SK-N-SH (cell line): ENCODE measurements at regions not wholly inside any gene's neighbourhood (a gene's known extent, or its start where the extent isn't known, plus 50 kb on each side); places are given as distances from the start of the nearest gene placed in this dataset.

ENCODE experiments used
- CTCF ChIA-PET: fragments of 300-600, 350-600 bp; formaldehyde crosslinking; extraction: SDS; loops from one replicate; lab custom pipeline; 2021; lab: Yijun Ruan, JAX
- POLR2A ChIA-PET: fragments of 350-600 bp; sonication (Branson Sonifier 250); formaldehyde crosslinking; extraction: SDS; loops from one replicate; lab custom pipeline; 2020; ENCODE audit warnings: antibody characterized with exemption, inconsistent platforms; lab: Yijun Ruan, JAX
- DNase-seq: peaks from one replicate; pipeline ENCODE4 v3.0.0; 2012
- H2AFZ ChIP-seq: fragments of 200-600 bp; sonication (generic); 2 replicates; pipeline ENCODE4 v1.8.1; 2016; ENCODE audit warnings: antibody characterized with exemption, mild to moderate bottlenecking, low read depth
- H3F3A ChIP-seq: fragments of 200-600 bp; sonication (generic); replicated peaks from 2 replicates; pipeline ENCODE3; 2016; ENCODE audit warnings: antibody characterized with exemption, mild to moderate bottlenecking; ENCODE audit not compliant: insufficient read depth
- H3K27ac ChIP-seq, 2 experiments: fragments of 200-500 bp in 1 of 2; fragments of 200-600 bp in 1 of 2; sonication (Bioruptor generic) in 1 of 2; sonication (generic), shearing (Covaris generic) in 1 of 2; 2 replicates each; pipeline versions ENCODE4 v1.5.1 to v1.6.1; 2014 to 2016; ENCODE audit warnings: low read depth in 2 of 2, inconsistent platforms in 1 of 2, low read length in 1 of 2, mild to moderate bottlenecking in 1 of 2, mixed read lengths in 1 of 2
- H3K27me3 ChIP-seq: fragments of 200-600 bp; sonication (generic), shearing (Covaris generic); 2 replicates; pipeline ENCODE4 v1.6.1; 2016; ENCODE audit warnings: mixed run types; ENCODE audit not compliant: insufficient read depth
- H3K36me3 ChIP-seq, 2 experiments: fragments of 200-500 bp in 1 of 2; fragments of 200-600 bp in 1 of 2; sonication (Bioruptor generic) in 1 of 2; sonication (generic) in 1 of 2; replicated peaks in 1 of 2; 2 replicates each; pipeline versions ENCODE3 to v1.5.1; 2014 to 2016; ENCODE audit warnings: low read length in 1 of 2, mild to moderate bottlenecking in 1 of 2; ENCODE audit not compliant: insufficient read depth in 2 of 2, control insufficient read depth in 1 of 2
- H3K4me1 ChIP-seq, 2 experiments: fragments of 200-500 bp in 1 of 2; fragments of 200-600 bp in 1 of 2; sonication (Bioruptor generic) in 1 of 2; sonication (generic), shearing (Covaris generic) in 1 of 2; 2 replicates each; pipeline versions ENCODE4 v1.5.1 to v1.6.1; 2014 to 2016; ENCODE audit warnings: low read depth in 1 of 2, low read length in 1 of 2, mixed run types in 1 of 2; ENCODE audit not compliant: insufficient read depth in 2 of 2, control insufficient read depth in 1 of 2
- H3K4me2 ChIP-seq: fragments of 200-600 bp; sonication (generic), shearing (Covaris generic); 2 replicates; pipeline ENCODE4 v1.6.1; 2017; ENCODE audit warnings: mixed run types
- H3K4me3 ChIP-seq, 2 experiments: fragments of 200-500 bp in 1 of 2; fragments of 200-600 bp in 1 of 2; sonication (Bioruptor generic) in 1 of 2; sonication (generic), shearing (Covaris generic) in 1 of 2; 2 replicates each; pipeline versions ENCODE4 v1.5.1 to v1.8.1; 2014 to 2016; ENCODE audit warnings: low read depth in 2 of 2, inconsistent platforms in 1 of 2, low read length in 1 of 2, mild to moderate bottlenecking in 1 of 2, mixed read lengths in 1 of 2, moderate library complexity in 1 of 2
- H3K79me2 ChIP-seq: fragments of 200-600 bp; sonication (generic); 2 replicates; pipeline ENCODE4 v1.8.1; 2017; ENCODE audit warnings: mild to moderate bottlenecking; ENCODE audit not compliant: insufficient read depth
- H3K9ac ChIP-seq: fragments of 200-600 bp; sonication (generic); 2 replicates; pipeline ENCODE4 v1.6.1; 2017; ENCODE audit warnings: mixed run types
- H3K9me2 ChIP-seq: fragments of 200-600 bp; sonication (generic); 2 replicates; pipeline ENCODE4 v1.6.1; 2017; ENCODE audit warnings: mixed run types
- H3K9me3 ChIP-seq: fragments of 200-600 bp; sonication (generic); 2 replicates; pipeline ENCODE4 v1.6.1; 2017; ENCODE audit warnings: mixed run types, mild to moderate bottlenecking, moderate library complexity
- H4K20me1 ChIP-seq: fragments of 200-600 bp; sonication (generic); 2 replicates; pipeline ENCODE4 v1.6.1; 2017; ENCODE audit warnings: mild to moderate bottlenecking, mixed run types; ENCODE audit not compliant: insufficient read depth
- CTCF ChIP-seq: fragments of 200-600 bp; sonication (generic); IDR thresholded peaks from 2 replicates; pipeline ENCODE4 v1.6.1; 2017; ENCODE audit warnings: antibody characterized with exemption, mild to moderate bottlenecking, moderate library complexity
- EZH2phosphoT487 ChIP-seq: fragments of 200-600 bp; sonication (generic); IDR thresholded peaks from 2 replicates; pipeline ENCODE4 v1.6.1; 2017; ENCODE audit warnings: low read depth, mixed run types, mild to moderate bottlenecking, antibody characterized with exemption, moderate library complexity, borderline replicate concordance
- FOSL2 ChIP-seq: IDR thresholded peaks from 2 replicates; pipeline ENCODE4 v1.4.0; 2012; ENCODE audit warnings: low read depth, mild to moderate bottlenecking, moderate library complexity, borderline replicate concordance
- GABPA ChIP-seq: IDR thresholded peaks from 2 replicates; pipeline ENCODE4 v1.4.0; 2012; ENCODE audit warnings: low read depth, mild to moderate bottlenecking
- MEF2A ChIP-seq: IDR thresholded peaks from 2 replicates; pipeline ENCODE4 v1.4.0; 2012; ENCODE audit warnings: low read depth, borderline replicate concordance
- NFIC ChIP-seq: IDR thresholded peaks from 2 replicates; pipeline ENCODE4 v1.4.0; 2012; ENCODE audit warnings: borderline replicate concordance
- RAD21 ChIP-seq: IDR thresholded peaks from 2 replicates; pipeline ENCODE4 v1.6.1; 2012; ENCODE audit warnings: mild to moderate bottlenecking, low read length
- RCOR1 ChIP-seq: fragments of 150-350 bp; IDR thresholded peaks from 2 replicates; pipeline ENCODE4 v1.6.1; 2017; ENCODE audit warnings: antibody characterized with exemption, low read length
- SIN3A ChIP-seq: IDR thresholded peaks from 2 replicates; pipeline ENCODE4 v1.6.1; 2012; ENCODE audit warnings: low read depth, mild to moderate bottlenecking, low read length, moderate library complexity, borderline replicate concordance
- SMC3 ChIP-seq: IDR thresholded peaks from 2 replicates; pipeline ENCODE4 v1.6.1; 2012; ENCODE audit warnings: low read depth, low read length, improper control_type of control experiment
- TCF12 ChIP-seq: IDR thresholded peaks from 2 replicates; pipeline ENCODE4 v1.4.0; 2012
- TEAD4 ChIP-seq: IDR thresholded peaks from 2 replicates; pipeline ENCODE4 v1.4.0; 2012; ENCODE audit warnings: mild to moderate bottlenecking, borderline replicate concordance; ENCODE audit not compliant: insufficient read depth
- USF1 ChIP-seq: IDR thresholded peaks from 2 replicates; pipeline ENCODE4 v1.4.0; 2012; ENCODE audit warnings: low read depth, borderline replicate concordance
- USF2 ChIP-seq: fragments of 150-350 bp; IDR thresholded peaks from 2 replicates; pipeline ENCODE4 v1.6.1; 2017; ENCODE audit warnings: antibody characterized with exemption, low read length, low read depth, borderline replicate concordance
- YY1 ChIP-seq: IDR thresholded peaks from 2 replicates; pipeline ENCODE4 v1.4.0; 2012; ENCODE audit warnings: low read depth, mild to moderate bottlenecking
- WGBS: methylation state at CpG from one replicate; pipeline ENCODE4 v1.1.6; 2017; ENCODE audit warnings: low lambda C conversion rate; 5-methylcytosine and 5-hydroxymethylcytosine counted together
- TF ChIP-seq, protein P1 (sequence below): IDR thresholded peaks from 2 replicates; pipeline ENCODE4; 2012
- TF ChIP-seq, protein P2 (sequence below): IDR thresholded peaks from 2 replicates; pipeline ENCODE4 v1.4.0; 2012; ENCODE audit warnings: low read depth

DNA sequence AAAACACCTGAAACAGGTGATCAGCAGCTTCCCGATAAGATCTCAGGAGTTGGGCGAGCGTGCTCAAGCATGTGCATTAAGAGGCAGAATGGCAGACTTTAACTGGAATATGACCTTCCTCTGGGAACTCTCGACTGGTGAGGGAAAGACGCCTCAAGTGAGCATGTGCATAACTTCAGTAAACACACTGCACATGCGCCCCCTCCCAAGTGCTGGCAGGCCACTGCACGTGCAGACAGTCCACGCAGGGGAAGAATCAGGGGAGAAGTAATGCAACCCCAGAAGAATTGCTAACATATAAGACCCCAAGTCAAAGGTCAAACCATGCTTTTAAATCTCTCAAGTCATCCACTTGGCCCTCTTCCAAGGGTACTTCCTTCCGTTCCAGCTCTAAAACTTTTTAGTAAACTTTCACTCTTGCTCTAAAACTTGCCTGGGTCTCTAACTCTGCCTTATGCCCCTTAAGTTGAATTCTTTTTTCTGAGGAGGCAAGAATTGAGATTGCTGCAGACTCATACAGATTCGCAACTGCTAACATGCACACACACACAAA, 541.0 kb downstream of the TNS3 start:
- Histone ChIP-seq H3K9ac (no peak overlapping the region), H3K36me3 (no peaks in the 10 kb centered on the region), H3K79me2 (no peaks in the 10 kb centered on the region), H3K4me3 (no peak overlapping the region), H3K27me3 (no peaks in the 10 kb centered on the region), H3K9me2 (no peaks in the 10 kb centered on the region), H3K4me2 (no peak overlapping the region), H4K20me1 (no peaks in the 10 kb centered on the region), H2AFZ (no peak overlapping the region), H3K27ac (no peak overlapping the region), H3F3A (no peaks in the 10 kb centered on the region), H3K4me1 (peaks cover 0 to 30% of the 10 kb centered on the region in 2 experiments; a peak in 2 of 4 replicates), H3K9me3 (no peaks in the 10 kb centered on the region)
- 75% methylated on average over 10 of the region's 10 CpGs for WGBS
- no peak for DNase-seq
- POLR2A ChIA-PET, result no interaction called here
- CTCF ChIA-PET, result no interaction called here
- TF ChIP-seq RCOR1 (no peak), MEF2A (no peak), SIN3A (no peak), FOSL2 (no peak), NFIC (no peak), RAD21 (no peak), USF1 (no peak), GABPA (no peak), EZH2phosphoT487 (no peak), TEAD4 (no peak), YY1 (no peak), CTCF (no peak), SMC3 (no peak), TCF12 (no peak), USF2 (no peak)
- TF ChIP-seq, protein P1, sequence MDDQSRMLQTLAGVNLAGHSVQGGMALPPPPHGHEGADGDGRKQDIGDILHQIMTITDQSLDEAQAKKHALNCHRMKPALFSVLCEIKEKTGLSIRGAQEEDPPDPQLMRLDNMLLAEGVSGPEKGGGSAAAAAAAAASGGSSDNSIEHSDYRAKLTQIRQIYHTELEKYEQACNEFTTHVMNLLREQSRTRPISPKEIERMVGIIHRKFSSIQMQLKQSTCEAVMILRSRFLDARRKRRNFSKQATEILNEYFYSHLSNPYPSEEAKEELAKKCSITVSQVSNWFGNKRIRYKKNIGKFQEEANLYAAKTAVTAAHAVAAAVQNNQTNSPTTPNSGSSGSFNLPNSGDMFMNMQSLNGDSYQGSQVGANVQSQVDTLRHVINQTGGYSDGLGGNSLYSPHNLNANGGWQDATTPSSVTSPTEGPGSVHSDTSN, result no peak
- TF ChIP-seq, protein P2, sequence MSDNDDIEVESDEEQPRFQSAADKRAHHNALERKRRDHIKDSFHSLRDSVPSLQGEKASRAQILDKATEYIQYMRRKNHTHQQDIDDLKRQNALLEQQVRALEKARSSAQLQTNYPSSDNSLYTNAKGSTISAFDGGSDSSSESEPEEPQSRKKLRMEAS, result no peak
